ENCODE measurements at regions not wholly inside any gene's neighbourhood (a gene's known extent, or its start where the extent isn't known, plus 50 kb on each side); places are given as distances from the start of the nearest gene placed in this dataset.

- WGBS, 2 donors = 82 to 88% methylated on average over 14 of the region's 14 CpGs
- no peak for TF ChIP-seq CTCF (IDR thresholded peaks at IDR 0.05)
- TF ChIP-seq POLR2AphosphoS5 (IDR thresholded peaks at IDR 0.05) = no peak
- no peak for TF ChIP-seq EP300 (IDR thresholded peaks at IDR 0.05)
- TF ChIP-seq POLR2A (IDR thresholded peaks at IDR 0.05) = no peak
- Histone ChIP-seq H3K4me3 (no peak overlapping the region), H3K27me3 (peaks cover 0 to 3% (median 0%) of the 10 kb centered on the region in 3 donors), H3K4me1 (no peaks in the 10 kb centered on the region), H3K9me3 (no peaks in the 10 kb centered on the region), H3K27ac (no peak overlapping the region), H3K36me3 (no peaks in the 10 kb centered on the region)
- intact Hi-C loops (cut with DNase I) = no loop called here
- DNase-seq = no peak
Observed at GRCh38 chr22:48453751-48454485, 1373.8 kb downstream of the BRD1 start.

GRCh38 chr22:48453171-48453570, 1374.5 kb downstream of the BRD1 start:
- H3K9me3 ChIP-seq = no peaks in the 10 kb centered on the region
- TF ChIP-seq POLR2A (IDR thresholded peaks at IDR 0.05) (no peak), POLR2AphosphoS5 (IDR thresholded peaks at IDR 0.05) (no peak), CTCF (IDR thresholded peaks at IDR 0.05) (no peak), EP300 (IDR thresholded peaks at IDR 0.05) (no peak)
- intact Hi-C loops (cut with DNase I) = no loop called here
- H3K27me3 ChIP-seq = peaks cover 0 to 3% (median 0%) of the 10 kb centered on the region in 3 donors
- no peak overlapping the region for H3K27ac ChIP-seq
- H3K36me3 ChIP-seq = no peaks in the 10 kb centered on the region
- 92 to 93% methylated on average over 7 of the region's 7 CpGs for WGBS, 2 donors
- no peak for DNase-seq
- no peaks in the 10 kb centered on the region for H3K4me1 ChIP-seq
- no peak overlapping the region for H3K4me3 ChIP-seq

- peaks cover 0 to 3% (median 0%) of the 10 kb centered on the region in 3 donors for H3K27me3 ChIP-seq
- no peaks in the 10 kb centered on the region for H3K4me1 ChIP-seq
- no peak overlapping the region for H3K27ac ChIP-seq
- H3K36me3 ChIP-seq = no peaks in the 10 kb centered on the region
- intact Hi-C loops (cut with DNase I) = no loop called here
- no peak overlapping the region for H3K4me3 ChIP-seq
- no peaks in the 10 kb centered on the region for H3K9me3 ChIP-seq
- TF ChIP-seq EP300 (IDR thresholded peaks at IDR 0.05) (no peak), POLR2AphosphoS5 (IDR thresholded peaks at IDR 0.05) (no peak), POLR2A (IDR thresholded peaks at IDR 0.05) (no peak), CTCF (IDR thresholded peaks at IDR 0.05) (no peak)
- DNase-seq = no peak
- WGBS, 2 donors = 88 to 89% methylated on average over 10 of the region's 10 CpGs
Observed at GRCh38 chr22:48452766-48453165, 1374.9 kb downstream of the BRD1 start.

GRCh38 chr22:48451891-48452290, 1375.8 kb downstream of the BRD1 start:
- DNase-seq = no peak
- intact Hi-C loops (cut with DNase I) = no loop called here
- Histone ChIP-seq H3K27ac (no peak overlapping the region), H3K36me3 (no peaks in the 10 kb centered on the region), H3K4me1 (no peaks in the 10 kb centered on the region), H3K27me3 (peaks cover 0 to 3% (median 0%) of the 10 kb centered on the region in 3 donors), H3K4me3 (no peak overlapping the region), H3K9me3 (no peaks in the 10 kb centered on the region)
- TF ChIP-seq EP300 (IDR thresholded peaks at IDR 0.05) = no peak
- TF ChIP-seq POLR2A (IDR thresholded peaks at IDR 0.05) = no peak
- 80 to 88% methylated on average over 11 of the region's 11 CpGs for WGBS, 2 donors

GRCh38 chr22:48450188-48450825, 1377.4 kb downstream of the BRD1 start:
- no peak for TF ChIP-seq CTCF (IDR thresholded peaks at IDR 0.05)
- no peak for TF ChIP-seq EP300 (IDR thresholded peaks at IDR 0.05)
- no peak for TF ChIP-seq POLR2A (IDR thresholded peaks at IDR 0.05)
- no peak for TF ChIP-seq POLR2AphosphoS5 (IDR thresholded peaks at IDR 0.05)
- no peak overlapping the region for H3K27ac ChIP-seq
- WGBS, 2 donors = 54 to 65% methylated on average over 13 of the region's 13 CpGs
- H3K4me1 ChIP-seq = no peaks in the 10 kb centered on the region
- H3K36me3 ChIP-seq = no peaks in the 10 kb centered on the region
- H3K27me3 ChIP-seq = peaks cover 0 to 5% (median 0%) of the 10 kb centered on the region in 3 donors
- H3K9me3 ChIP-seq = no peaks in the 10 kb centered on the region
- no peak for DNase-seq
- no peak overlapping the region for H3K4me3 ChIP-seq
- intact Hi-C loops (cut with DNase I) = no loop called here
